ENCODE measurements at regions not wholly inside any gene's neighbourhood (a gene's known extent, or its start where the extent isn't known, plus 50 kb on each side); places are given as distances from the start of the nearest gene placed in this dataset.

DNA sequence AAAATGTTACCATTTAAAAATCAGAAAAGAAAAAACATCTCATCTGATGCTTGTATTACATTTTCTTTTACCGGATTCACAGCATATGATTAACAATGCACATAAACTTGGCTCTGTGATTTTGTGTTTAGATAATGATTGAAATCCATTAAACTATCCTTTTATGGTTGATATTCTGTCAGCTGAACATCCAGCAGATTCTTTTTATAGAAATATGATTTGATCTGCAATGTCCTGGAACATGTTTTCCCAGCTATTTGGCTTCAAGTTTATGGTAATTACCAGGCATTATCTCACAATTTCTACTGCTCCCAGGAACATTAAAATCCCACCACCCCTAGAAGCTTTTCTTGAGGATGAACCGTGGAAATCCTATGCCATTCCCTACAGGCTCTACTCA, 205.7 kb upstream of the TET2 start:
- TF ChIP-seq, protein P1, sequence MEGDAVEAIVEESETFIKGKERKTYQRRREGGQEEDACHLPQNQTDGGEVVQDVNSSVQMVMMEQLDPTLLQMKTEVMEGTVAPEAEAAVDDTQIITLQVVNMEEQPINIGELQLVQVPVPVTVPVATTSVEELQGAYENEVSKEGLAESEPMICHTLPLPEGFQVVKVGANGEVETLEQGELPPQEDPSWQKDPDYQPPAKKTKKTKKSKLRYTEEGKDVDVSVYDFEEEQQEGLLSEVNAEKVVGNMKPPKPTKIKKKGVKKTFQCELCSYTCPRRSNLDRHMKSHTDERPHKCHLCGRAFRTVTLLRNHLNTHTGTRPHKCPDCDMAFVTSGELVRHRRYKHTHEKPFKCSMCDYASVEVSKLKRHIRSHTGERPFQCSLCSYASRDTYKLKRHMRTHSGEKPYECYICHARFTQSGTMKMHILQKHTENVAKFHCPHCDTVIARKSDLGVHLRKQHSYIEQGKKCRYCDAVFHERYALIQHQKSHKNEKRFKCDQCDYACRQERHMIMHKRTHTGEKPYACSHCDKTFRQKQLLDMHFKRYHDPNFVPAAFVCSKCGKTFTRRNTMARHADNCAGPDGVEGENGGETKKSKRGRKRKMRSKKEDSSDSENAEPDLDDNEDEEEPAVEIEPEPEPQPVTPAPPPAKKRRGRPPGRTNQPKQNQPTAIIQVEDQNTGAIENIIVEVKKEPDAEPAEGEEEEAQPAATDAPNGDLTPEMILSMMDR (conservative IDR thresholded peaks at IDR 0.05; ENCODE audit: low read length): no peak
- TF ChIP-seq EZH2phosphoT487 (IDR thresholded peaks at IDR 0.05; ENCODE audit: borderline replicate concordance, low read depth, low read length): no peak
